ENCODE measurements at regions not wholly inside any gene's neighbourhood (a gene's known extent, or its start where the extent isn't known, plus 50 kb on each side); places are given as distances from the start of the nearest gene placed in this dataset.

DNA sequence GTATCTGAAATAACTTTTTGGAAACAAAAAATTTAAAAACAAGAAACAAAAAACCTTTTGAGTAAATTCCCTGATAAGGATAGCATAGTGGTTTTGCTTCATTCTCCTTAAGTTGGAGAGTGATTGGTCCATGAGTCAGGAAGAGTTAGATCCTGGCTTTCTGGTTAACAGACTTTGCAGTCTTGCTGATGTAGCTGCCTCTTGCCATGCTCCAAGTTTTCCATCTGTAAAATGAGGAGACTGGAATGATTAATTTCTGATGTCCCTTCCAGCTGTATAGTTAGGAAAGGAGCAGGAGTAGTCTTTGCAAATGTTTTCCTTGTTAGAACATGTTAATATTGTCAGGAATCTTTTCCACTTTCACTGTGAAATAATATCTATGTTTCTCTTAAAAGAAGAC, 266.6 kb downstream of the DNAJB9 start:
- no peak for DNase-seq (ENCODE audit: low spot score)
- no peak for TF ChIP-seq CTCF (IDR thresholded peaks at IDR 0.05)
- ATAC-seq (ENCODE audit: low FRiP score): no peak

GRCh38 chr7:108838198-108838597, 268.5 kb downstream of the DNAJB9 start:
- no peak for DNase-seq (ENCODE audit: low spot score)

GRCh38 chr7:108839076-108839475, 269.4 kb downstream of the DNAJB9 start:
- no peak for ATAC-seq (ENCODE audit: low FRiP score)
- no peak for TF ChIP-seq CTCF (IDR thresholded peaks at IDR 0.05)
- no peak for DNase-seq (ENCODE audit: low spot score)

More at GRCh38 chr7:108838198-108838597, 268.5 kb downstream of the DNAJB9 start:
- TF ChIP-seq CTCF (IDR thresholded peaks at IDR 0.05): no peak
- no peak for ATAC-seq (ENCODE audit: low FRiP score)

DNA sequence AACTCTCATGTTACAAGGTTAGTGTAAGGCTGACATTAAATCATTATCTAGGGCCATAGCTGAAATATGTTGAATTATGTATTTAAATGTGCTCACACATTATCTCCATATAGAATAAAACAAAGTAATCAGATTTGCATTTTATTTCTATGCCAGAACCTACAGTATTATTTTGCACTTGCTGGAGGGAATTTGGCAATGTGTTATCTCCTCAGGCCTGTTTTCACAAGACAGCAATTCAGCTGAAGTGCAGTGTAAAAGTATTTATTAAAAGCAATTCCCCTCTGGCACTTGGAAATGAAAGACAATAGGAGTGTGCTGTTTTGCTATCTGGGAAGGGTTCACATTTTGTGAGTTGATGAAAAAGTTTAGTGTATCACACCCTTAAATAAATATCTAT, 276.3 kb downstream of the DNAJB9 start:
- ATAC-seq (ENCODE audit: low FRiP score): no peak

GRCh38 chr7:108846471-108846870, 276.8 kb downstream of the DNAJB9 start:
- ATAC-seq (ENCODE audit: low FRiP score) (no peak), DNase-seq (ENCODE audit: low spot score) (no peak)
- TF ChIP-seq CTCF (IDR thresholded peaks at IDR 0.05): no peak

More for the DNA sequence above, 276.3 kb downstream of the DNAJB9 start:
- TF ChIP-seq CTCF (IDR thresholded peaks at IDR 0.05): no peak
- no peak for DNase-seq (ENCODE audit: low spot score)

GRCh38 chr7:108848486-108848885, 278.8 kb downstream of the DNAJB9 start:
- ATAC-seq (ENCODE audit: low FRiP score) (no peak), DNase-seq (ENCODE audit: low spot score) (no peak)
- no peak for TF ChIP-seq CTCF (IDR thresholded peaks at IDR 0.05)

DNA sequence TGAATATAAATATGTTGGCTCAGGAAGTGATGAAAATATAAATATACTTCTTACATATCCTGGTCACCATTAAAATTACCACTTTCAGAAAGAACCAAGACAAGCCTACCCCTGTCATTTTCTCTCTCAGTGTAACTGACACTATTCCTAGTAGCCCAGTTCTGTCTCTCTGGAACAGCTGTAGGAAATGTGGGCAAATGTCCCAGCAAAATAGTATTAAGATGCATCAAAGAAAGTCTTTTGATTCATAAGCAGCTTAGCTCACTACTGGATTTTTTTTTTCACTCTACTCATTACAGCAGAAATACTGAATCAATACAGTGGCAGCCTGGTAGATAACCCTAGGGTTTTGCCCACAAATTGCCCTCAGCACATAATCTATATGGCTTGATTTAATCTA, 290.9 kb downstream of the DNAJB9 start:
- DNase-seq (ENCODE audit: low spot score) (no peak), ATAC-seq (ENCODE audit: low FRiP score) (no peak)
- no peak for TF ChIP-seq CTCF (IDR thresholded peaks at IDR 0.05)
